GM10266 (cell line): ENCODE measurements at regions not wholly inside any gene's neighbourhood (a gene's known extent, or its start where the extent isn't known, plus 50 kb on each side); places are given as distances from the start of the nearest gene placed in this dataset.

Experiments used
- DNase-seq: peaks from one replicate; pipeline ENCODE4 v3.0.0; 2012; ENCODE audit errors: extremely low spot score
- CTCF ChIP-seq: IDR thresholded peaks from 2 replicates; pipeline ENCODE4 v1.5.1; 2012; ENCODE audit warnings: mild to moderate bottlenecking, low read depth; ENCODE audit not compliant: control insufficient read depth, insufficient read depth; ENCODE audit errors: missing control alignments

GRCh38 chr18:67728364-67728763 lies 211.8 kb upstream of the DSEL start:
- DNase-seq: no peak
- no peak for TF ChIP-seq CTCF

DNA sequence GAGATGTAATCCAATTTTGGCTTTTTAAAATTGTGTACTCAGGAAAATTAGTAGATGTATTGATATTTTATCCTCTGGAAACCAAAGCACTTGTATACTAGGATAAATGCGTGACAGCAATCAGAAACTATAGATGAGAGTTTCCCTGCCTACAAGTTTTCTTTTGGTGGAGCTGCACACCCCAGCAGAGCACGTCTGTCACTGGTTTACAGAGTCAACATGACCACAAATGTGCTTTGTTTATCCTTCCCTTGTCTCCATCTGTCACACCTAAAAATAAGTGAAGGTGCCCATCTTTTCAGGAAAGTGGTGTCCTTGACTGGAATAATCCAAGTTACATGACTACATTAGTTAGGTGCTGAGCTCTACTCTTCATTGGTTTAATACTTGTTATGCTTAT lies 210.4 kb upstream of the DSEL start:
- no peak for TF ChIP-seq CTCF
- no peak for DNase-seq

DNA sequence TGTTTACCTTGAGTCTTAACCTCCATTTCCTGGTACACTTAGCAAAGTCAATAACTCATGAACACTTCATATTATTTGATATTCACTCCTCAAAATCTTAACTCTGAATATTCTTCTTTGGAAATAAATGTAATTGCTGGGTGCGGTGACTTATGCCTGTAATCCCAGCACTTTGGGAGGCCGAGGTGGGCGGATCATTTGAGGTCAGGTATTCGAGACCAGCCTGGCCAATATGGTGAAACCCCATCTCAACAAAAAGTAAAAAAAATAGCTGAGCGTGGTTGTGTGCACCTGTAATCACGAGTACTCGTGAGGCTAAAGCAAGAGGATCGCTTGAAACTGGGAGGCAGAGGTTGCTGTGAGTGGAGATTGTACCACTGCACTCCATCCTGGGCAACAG lies 201.3 kb upstream of the DSEL start:
- DNase-seq: no peak
- no peak for TF ChIP-seq CTCF

- no peak for DNase-seq
- no peak for TF ChIP-seq CTCF
These were observed 199.0 kb upstream of the DSEL start for GRCh38 chr18:67715567-67715966.

- no peak for TF ChIP-seq CTCF
- no peak for DNase-seq
These were observed 194.1 kb upstream of the DSEL start for GRCh38 chr18:67710639-67711038.

DNA sequence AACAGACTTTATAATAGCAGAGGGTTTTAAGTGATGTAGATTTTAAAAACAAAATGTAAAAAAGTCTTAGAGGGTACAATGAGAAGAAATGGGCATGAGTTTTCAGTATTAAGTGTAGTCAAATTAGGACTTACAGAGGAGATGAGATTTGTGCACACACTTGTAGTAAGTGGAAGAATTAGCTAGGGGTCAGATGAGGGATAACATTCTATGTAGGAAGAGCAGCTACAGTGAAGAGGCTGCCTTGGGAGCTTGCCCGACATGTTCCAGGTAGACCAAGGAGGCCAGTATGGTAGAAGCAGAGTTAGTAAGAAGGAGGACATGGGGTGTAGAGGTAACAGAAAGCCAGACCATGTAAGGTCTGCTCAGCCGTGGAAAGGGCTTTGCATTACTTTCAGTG lies 189.2 kb upstream of the DSEL start:
- TF ChIP-seq CTCF: no peak
- no peak for DNase-seq

- TF ChIP-seq CTCF: no peak
- DNase-seq: no peak
These were observed 179.2 kb upstream of the DSEL start for GRCh38 chr18:67695684-67696083.
